GM23338 (cell line): ENCODE measurements at regions not wholly inside any gene's neighbourhood (a gene's known extent, or its start where the extent isn't known, plus 50 kb on each side); places are given as distances from the start of the nearest gene placed in this dataset.

ENCODE experiments used
- ATAC-seq: fragments of 200-7000 bp; cut with Tn5 transposase; 3 replicates; pipeline ENCODE4 v1.9.1; 2020
- DNase-seq: peaks from one replicate; pipeline ENCODE4 v3.0.0-alpha.2; 2015; ENCODE audit warnings: low spot score
- H2AFZ ChIP-seq: fragments of 200-600 bp; sonication (generic); 2 replicates; pipeline ENCODE4 v1.8.0; 2016; ENCODE audit warnings: antibody characterized with exemption, mild to moderate bottlenecking, moderate library complexity
- H3F3A ChIP-seq: fragments of 200-600 bp; sonication (generic); replicated peaks from 2 replicates; pipeline ENCODE4 v1.8.0; 2017; ENCODE audit warnings: antibody characterized with exemption, mixed run types, low read depth
- H3K27ac ChIP-seq: fragments of 200-600 bp; sonication (generic); 2 replicates; pipeline ENCODE4 v1.6.1; 2016; ENCODE audit warnings: low read depth
- H3K27me3 ChIP-seq: fragments of 200-600 bp; sonication (generic); 2 replicates; pipeline ENCODE4 v1.8.0; 2016; ENCODE audit warnings: mild to moderate bottlenecking, mixed run types, moderate library complexity; ENCODE audit not compliant: insufficient read depth
- H3K36me3 ChIP-seq: fragments of 200-600 bp; sonication (generic); 2 replicates; pipeline ENCODE4 v1.8.0; 2016; ENCODE audit warnings: mild to moderate bottlenecking; ENCODE audit not compliant: insufficient read depth
- H3K4me1 ChIP-seq: fragments of 200-600 bp; sonication (generic); 2 replicates; pipeline ENCODE4 v1.8.0; 2016; ENCODE audit warnings: mild to moderate bottlenecking, moderate library complexity; ENCODE audit not compliant: insufficient read depth
- H3K4me2 ChIP-seq: fragments of 200-600 bp; sonication (generic); 2 replicates; pipeline ENCODE4 v1.7.1; 2017; ENCODE audit warnings: mixed run types
- H3K4me3 ChIP-seq: fragments of 200-600 bp; sonication (generic); 2 replicates; pipeline ENCODE4 v1.6.1; 2016; ENCODE audit warnings: mixed run types
- H3K79me2 ChIP-seq: fragments of 200-600 bp; sonication (generic); replicated peaks from 2 replicates; pipeline ENCODE4 v1.8.0; 2017; ENCODE audit warnings: mild to moderate bottlenecking; ENCODE audit not compliant: insufficient read depth
- H3K9me2 ChIP-seq: fragments of 200-600 bp; sonication (generic); 2 replicates; pipeline ENCODE4 v1.8.0; 2017; ENCODE audit not compliant: insufficient read depth
- H4K20me1 ChIP-seq: fragments of 200-600 bp; sonication (generic); replicated peaks from 2 replicates; pipeline ENCODE4 v1.8.0; 2017; ENCODE audit warnings: mild to moderate bottlenecking; ENCODE audit not compliant: insufficient read depth
- H3K27ac Mint-ChIP-seq: 2 replicates; pipeline ENCODE4 v1.8.0; 2020; ENCODE audit warnings: inconsistent platforms, mild to moderate bottlenecking, moderate library complexity, mixed read lengths
- H3K27me3 Mint-ChIP-seq: 3 replicates; pipeline ENCODE4 v1.8.0; 2022; ENCODE audit warnings: low read depth, mild to moderate bottlenecking, moderate library complexity, mixed read lengths, inconsistent platforms; ENCODE audit not compliant: insufficient read depth, poor library complexity
- H3K36me3 Mint-ChIP-seq: 3 replicates; pipeline ENCODE4 v1.8.0; 2021; ENCODE audit warnings: low read depth, mild to moderate bottlenecking, inconsistent platforms, moderate library complexity, mixed read lengths
- H3K4me1 Mint-ChIP-seq: 3 replicates; pipeline ENCODE4 v1.8.0; 2020; ENCODE audit warnings: mild to moderate bottlenecking, inconsistent platforms, mixed read lengths
- H3K4me3 Mint-ChIP-seq: 3 replicates; pipeline ENCODE4 v1.8.0; 2021; ENCODE audit warnings: moderate library complexity, mild to moderate bottlenecking, inconsistent platforms, mixed read lengths
- H3K9me3 Mint-ChIP-seq: 3 replicates; pipeline ENCODE4 v1.8.0; 2020; ENCODE audit warnings: moderate library complexity, mild to moderate bottlenecking, inconsistent platforms, mixed read lengths
- CREB1 ChIP-seq: fragments of 250-450 bp; sonication (Bioruptor Pico); IDR thresholded peaks from 2 replicates; pipeline ENCODE4 v1.5.0; 2020; ENCODE audit warnings: low read depth, mild to moderate bottlenecking, moderate library complexity
- CTCF ChIP-seq, 2 experiments: fragments of 200-600 bp in 1 of 2; sonication (generic) in 1 of 2; conservative IDR thresholded peaks; 2 replicates each; pipeline versions ENCODE4 v1.5.1 to v1.6.1; 2016 to 2017; ENCODE audit warnings: antibody characterized with exemption in 2 of 2, low read depth in 2 of 2, mild to moderate bottlenecking in 2 of 2, moderate library complexity in 1 of 2
- ETS1 ChIP-seq: IDR thresholded peaks from 2 replicates; pipeline ENCODE4 v1.6.1; 2016; ENCODE audit warnings: antibody characterized with exemption
- EZH2 ChIP-seq: fragments of 200-600 bp; sonication (generic); IDR thresholded peaks from one replicate; pipeline ENCODE4 v1.8.0; 2017; ENCODE audit warnings: antibody characterized with exemption, mild to moderate bottlenecking, low read depth; ENCODE audit not compliant: unreplicated experiment
- JUNB ChIP-seq: IDR thresholded peaks from one replicate; pipeline ENCODE4 v1.6.1; 2016; ENCODE audit warnings: antibody characterized with exemption; ENCODE audit not compliant: unreplicated experiment
- POLR2AphosphoS5 ChIP-seq: IDR thresholded peaks from 2 replicates; pipeline ENCODE4 v1.6.1; 2016; ENCODE audit warnings: antibody characterized with exemption, low read depth
- REST ChIP-seq: IDR thresholded peaks from one replicate; pipeline ENCODE4 v1.6.1; 2018; ENCODE audit warnings: antibody characterized with exemption; ENCODE audit not compliant: unreplicated experiment
- STAT1 ChIP-seq: IDR thresholded peaks from one replicate; pipeline ENCODE4 v1.6.1; 2016; ENCODE audit warnings: antibody characterized with exemption; ENCODE audit not compliant: unreplicated experiment
- ZNF114 ChIP-seq: fragments of 250-450 bp; sonication (Bioruptor Pico); IDR thresholded peaks from 2 replicates; pipeline ENCODE4 v1.5.0; 2020; ENCODE audit warnings: mild to moderate bottlenecking, moderate library complexity
- ZNF331 ChIP-seq: fragments of 250-450 bp; sonication (Bioruptor Pico); IDR thresholded peaks from 2 replicates; pipeline ENCODE4 v1.5.0; 2020; ENCODE audit warnings: low read depth, mild to moderate bottlenecking, moderate library complexity

GRCh38 chr10:43865265-43866135 is 216.8 kb upstream of the ZNF32 start:
- 0 out of 3 replicates have a peak, but pooled peaks cover 2% of the 10 kb centered on the region for H3K4me1 Mint-ChIP-seq
- H3K36me3 ChIP-seq = no peaks in the 10 kb centered on the region
- H3K36me3 Mint-ChIP-seq = no peaks in the 10 kb centered on the region; the same call in 2 of the 3 replicates
- H3K9me2 ChIP-seq = no peaks in the 10 kb centered on the region; the same call in 1 of the 2 replicates
- no peaks in the 10 kb centered on the region for H4K20me1 ChIP-seq
- H3K27ac Mint-ChIP-seq = no peak overlapping the region
- no peaks in the 10 kb centered on the region for H3K4me1 ChIP-seq
- no peaks in the 10 kb centered on the region for H3K27me3 Mint-ChIP-seq
- no peak for ATAC-seq
- no peak for DNase-seq
- TF ChIP-seq ZNF331 (CRISPR knock-in tag) = no peak
- no peak for TF ChIP-seq EZH2
- no peak overlapping the region for H3K27ac ChIP-seq
- H2AFZ ChIP-seq = no peak overlapping the region
- no peaks in the 10 kb centered on the region for H3K27me3 ChIP-seq
- no peaks in the 10 kb centered on the region; the same call in 2 of the 3 replicates for H3K9me3 Mint-ChIP-seq
- no peak overlapping the region for H3K4me3 Mint-ChIP-seq
- no peaks in the 10 kb centered on the region for H3F3A ChIP-seq
- H3K79me2 ChIP-seq = no peaks in the 10 kb centered on the region
- H3K4me3 ChIP-seq = no peak overlapping the region
- no peak overlapping the region for H3K4me2 ChIP-seq

GRCh38 chr10:43864656-43865055 is 216.0 kb upstream of the ZNF32 start:
- Mint-ChIP-seq H3K9me3 (no peaks in the 10 kb centered on the region; the same call in 2 of the 3 replicates), H3K4me3 (no peak overlapping the region), H3K27me3 (no peaks in the 10 kb centered on the region), H3K27ac (no peak overlapping the region), H3K36me3 (no peaks in the 10 kb centered on the region; the same call in 2 of the 3 replicates), H3K4me1 (0 out of 3 replicates have a peak, but pooled peaks cover 2% of the 10 kb centered on the region)
- Histone ChIP-seq H2AFZ (no peak overlapping the region), H3K79me2 (no peaks in the 10 kb centered on the region), H3K9me2 (peaks cover under 1% of the 10 kb centered on the region; the same call in 1 of the 2 replicates), H3K27ac (no peak overlapping the region), H3K27me3 (no peaks in the 10 kb centered on the region), H3F3A (no peaks in the 10 kb centered on the region), H3K4me1 (no peaks in the 10 kb centered on the region), H3K4me2 (no peak overlapping the region), H3K4me3 (no peak overlapping the region), H3K36me3 (no peaks in the 10 kb centered on the region), H4K20me1 (no peaks in the 10 kb centered on the region)
- ATAC-seq (no peak), DNase-seq (no peak)
- TF ChIP-seq ZNF331 (CRISPR knock-in tag) (no peak), CTCF (conservative IDR thresholded peaks at IDR 0.05; ENCODE audit: low read depth in 2 of 2) (no peak), EZH2 (no peak), STAT1 (no peak), POLR2AphosphoS5 (no peak), CREB1 (CRISPR knock-in tag) (no peak), JUNB (no peak), ZNF114 (no peak), ETS1 (no peak), REST (no peak)
